Mesothelial cell of epicardium (in vitro differentiated cells): ENCODE measurements at regions not wholly inside any gene's neighbourhood (a gene's known extent, or its start where the extent isn't known, plus 50 kb on each side); places are given as distances from the start of the nearest gene placed in this dataset.

Experiments used
- DNase-seq, 2 experiments: peaks; one replicate each; pipeline ENCODE4 v3.0.0; 2021; ENCODE audit warnings: low spot score in 2 of 2; ENCODE audit not compliant: unreplicated experiment in 2 of 2
- H3K27ac Mint-ChIP-seq: 2 replicates; pipeline ENCODE4 v1.8.0; 2021; ENCODE audit warnings: mixed read lengths
- H3K27me3 Mint-ChIP-seq: 2 replicates; pipeline ENCODE4 v1.8.0; 2021; ENCODE audit warnings: low read depth, mixed read lengths
- H3K36me3 Mint-ChIP-seq: 2 replicates; pipeline ENCODE4 v1.8.0; 2021; ENCODE audit warnings: mixed read lengths
- H3K4me1 Mint-ChIP-seq: 2 replicates; pipeline ENCODE4 v1.8.0; 2021; ENCODE audit warnings: mixed read lengths
- H3K4me3 Mint-ChIP-seq: 2 replicates; pipeline ENCODE4 v1.8.0; 2021; ENCODE audit warnings: mild to moderate bottlenecking, moderate library complexity, mixed read lengths
- H3K9me3 Mint-ChIP-seq: 2 replicates; pipeline ENCODE4 v1.8.0; 2021; ENCODE audit warnings: mixed read lengths
- CTCF ChIP-seq: fragments of 200-600 bp; sonication (generic); IDR thresholded peaks from one replicate; pipeline ENCODE4 v1.5.0; 2021; ENCODE audit warnings: antibody characterized with exemption; ENCODE audit not compliant: unreplicated experiment

DNA sequence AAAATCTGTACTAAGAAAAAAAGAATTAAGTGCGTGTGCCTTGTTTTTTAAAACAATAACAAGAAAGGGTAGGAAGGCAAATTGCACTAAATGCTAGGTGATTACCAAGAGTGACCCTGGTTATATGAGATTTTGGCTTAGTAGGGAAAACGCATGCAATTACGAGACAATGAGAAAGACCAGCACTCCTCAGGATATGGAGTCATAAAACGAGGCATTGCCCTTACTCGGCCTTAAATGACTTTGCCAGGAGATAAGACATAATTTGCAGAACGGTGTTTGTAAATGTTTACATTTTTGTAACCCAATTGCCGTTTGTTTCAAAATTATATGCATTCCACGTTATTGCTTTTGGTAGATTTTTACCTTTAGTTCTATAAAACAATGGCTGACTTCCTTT, 179.8 kb downstream of the RBM26 start:
- Mint-ChIP-seq H3K4me1 (no peaks in the 10 kb centered on the region), H3K36me3 (no peaks in the 10 kb centered on the region), H3K4me3 (no peak overlapping the region), H3K9me3 (no peaks in the 10 kb centered on the region), H3K27ac (no peak overlapping the region), H3K27me3 (no peaks in the 10 kb centered on the region)
- DNase-seq = no peak
- TF ChIP-seq CTCF = no peak

DNA sequence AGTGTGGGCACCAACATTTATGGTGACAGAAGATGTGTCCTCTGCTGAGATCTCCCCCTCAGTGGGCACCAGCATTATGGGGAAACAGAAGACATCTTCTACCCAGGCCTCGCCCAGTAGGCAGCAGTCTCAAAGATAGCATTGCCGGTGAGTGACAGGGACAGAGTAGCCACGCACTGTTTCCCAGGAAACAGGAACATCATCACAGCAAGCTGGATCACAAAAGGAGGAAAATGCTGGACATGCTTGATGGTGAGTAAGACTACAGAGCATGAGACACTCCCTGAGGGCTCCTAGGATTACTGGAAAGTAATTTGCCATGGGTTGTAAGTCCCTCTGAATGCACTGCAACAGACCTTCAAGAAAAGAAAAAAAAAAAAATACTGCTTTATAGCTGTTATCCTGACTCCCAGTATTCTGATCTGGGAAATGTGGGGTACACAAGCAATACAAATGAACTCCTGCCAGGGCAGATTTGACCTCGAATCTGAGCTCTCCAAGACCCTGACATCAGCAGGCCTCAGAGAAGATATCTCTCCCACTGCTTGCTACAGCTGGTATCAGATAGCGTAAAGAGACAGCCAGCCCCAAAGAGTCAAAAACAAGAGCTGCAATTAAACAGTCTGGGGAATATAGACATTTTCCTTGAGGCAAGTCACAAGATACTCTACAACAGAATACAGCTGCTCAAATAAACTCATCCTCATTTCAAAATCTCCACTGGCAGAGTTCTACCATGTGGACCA, 180.4 kb downstream of the RBM26 start:
- Mint-ChIP-seq H3K27me3 (no peaks in the 10 kb centered on the region), H3K27ac (no peak overlapping the region), H3K4me3 (no peak overlapping the region), H3K9me3 (no peaks in the 10 kb centered on the region), H3K4me1 (no peaks in the 10 kb centered on the region), H3K36me3 (no peaks in the 10 kb centered on the region)
- TF ChIP-seq CTCF = no peak
- no peak for DNase-seq

GRCh38 chr13:79222427-79223205, 183.4 kb downstream of the RBM26 start:
- no peak for DNase-seq
- TF ChIP-seq CTCF = no peak
- no peaks in the 10 kb centered on the region for H3K36me3 Mint-ChIP-seq
- H3K4me1 Mint-ChIP-seq = no peaks in the 10 kb centered on the region
- H3K9me3 Mint-ChIP-seq = no peaks in the 10 kb centered on the region
- H3K27ac Mint-ChIP-seq = no peak overlapping the region
- no peaks in the 10 kb centered on the region for H3K27me3 Mint-ChIP-seq
- H3K4me3 Mint-ChIP-seq = no peak overlapping the region

DNA sequence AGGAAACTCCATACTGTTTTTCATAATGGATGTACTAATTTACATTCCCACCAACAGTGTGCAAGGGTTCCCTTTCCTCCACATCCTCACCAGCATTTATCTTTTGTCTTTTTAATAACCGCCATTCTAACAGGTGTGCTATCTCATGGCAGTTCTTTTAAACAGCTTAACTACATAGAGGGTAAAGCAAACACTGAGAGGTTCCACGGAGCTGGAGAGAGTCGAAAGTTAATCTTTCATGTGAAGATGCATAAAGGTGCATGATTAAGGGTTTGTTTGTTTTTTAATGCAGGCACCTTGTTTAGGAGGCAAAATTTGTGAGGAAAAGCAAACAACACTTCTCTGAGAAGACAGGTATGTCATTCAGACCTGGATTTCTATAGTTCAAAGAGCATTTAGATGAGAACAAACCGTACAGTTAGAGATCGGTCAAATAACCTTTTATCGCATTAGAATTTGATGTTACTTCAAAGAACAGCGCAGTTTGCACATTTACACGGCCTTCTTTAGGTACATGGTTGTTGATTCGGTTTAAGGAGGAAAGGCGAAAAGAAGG, 193.9 kb downstream of the RBM26 start:
- H3K4me3 Mint-ChIP-seq = no peak overlapping the region
- TF ChIP-seq CTCF = no peak

GRCh38 chr13:79211377-79211776, 194.7 kb downstream of the RBM26 start:
- Mint-ChIP-seq H3K36me3 (no peaks in the 10 kb centered on the region), H3K9me3 (no peaks in the 10 kb centered on the region), H3K4me3 (no peak overlapping the region), H3K27ac (no peak overlapping the region), H3K27me3 (no peaks in the 10 kb centered on the region), H3K4me1 (no peaks in the 10 kb centered on the region)
- TF ChIP-seq CTCF = no peak
- no peak for DNase-seq

More for the DNA sequence above, 193.9 kb downstream of the RBM26 start:
- Mint-ChIP-seq H3K27ac (no peak overlapping the region), H3K36me3 (no peaks in the 10 kb centered on the region), H3K4me1 (no peaks in the 10 kb centered on the region), H3K27me3 (peaks cover 5% of the 10 kb centered on the region), H3K9me3 (no peaks in the 10 kb centered on the region)
- no peak for DNase-seq
